Neural progenitor cell (in vitro differentiated cells): ENCODE measurements at regions not wholly inside any gene's neighbourhood (a gene's known extent, or its start where the extent isn't known, plus 50 kb on each side); places are given as distances from the start of the nearest gene placed in this dataset.

Source experiments
- DNase-seq: peaks from one replicate; pipeline ENCODE4 v3.0.0-alpha.2; 2016; ENCODE audit warnings: low spot score
- H2AFZ ChIP-seq: fragments of 200-600 bp; sonication (generic); replicated peaks from 2 replicates; pipeline ENCODE4 v1.6.1; 2016; ENCODE audit warnings: antibody characterized with exemption
- H3F3A ChIP-seq: fragments of 200-600 bp; sonication (generic); 2 replicates; pipeline ENCODE4 v1.6.1; 2016; ENCODE audit warnings: antibody characterized with exemption, low read depth
- H3K27ac ChIP-seq: fragments of 200-600 bp; sonication (generic); 2 replicates; pipeline ENCODE4 v1.5.1; 2016; ENCODE audit warnings: mild to moderate bottlenecking
- H3K27me3 ChIP-seq: fragments of 200-600 bp; sonication (generic); 2 replicates; pipeline ENCODE4 v1.6.1; 2016; ENCODE audit warnings: mild to moderate bottlenecking, moderate library complexity
- H3K36me3 ChIP-seq: fragments of 200-600 bp; sonication (generic); 2 replicates; pipeline ENCODE4 v1.5.1; 2016
- H3K4me1 ChIP-seq: fragments of 200-600 bp; sonication (generic); 2 replicates; pipeline ENCODE4 v1.6.1; 2016; ENCODE audit warnings: mixed run types
- H3K4me2 ChIP-seq: fragments of 200-600 bp; sonication (generic); 2 replicates; pipeline ENCODE4 v1.6.1; 2016
- H3K4me3 ChIP-seq: fragments of 200-600 bp; sonication (generic); 2 replicates; pipeline ENCODE4 v1.5.1; 2016
- H3K79me2 ChIP-seq: fragments of 200-600 bp; sonication (generic); 2 replicates; pipeline ENCODE4 v1.6.1; 2016; ENCODE audit warnings: low read depth
- H3K9ac ChIP-seq: fragments of 200-600 bp; sonication (generic); 2 replicates; pipeline ENCODE4 v1.6.1; 2016
- H3K9me3 ChIP-seq: fragments of 200-600 bp; sonication (generic); 2 replicates; pipeline ENCODE4 v1.5.1; 2016; ENCODE audit warnings: low read depth
- H4K20me1 ChIP-seq: fragments of 200-600 bp; sonication (generic); 2 replicates; pipeline ENCODE4 v1.6.1; 2016; ENCODE audit warnings: low read depth
- H3K27ac Mint-ChIP-seq: 3 replicates; pipeline ENCODE4 v1.8.0; 2021; ENCODE audit warnings: mixed read lengths
- H3K27me3 Mint-ChIP-seq: 2 replicates; pipeline ENCODE4 v1.8.0; 2022; ENCODE audit warnings: low read depth, mild to moderate bottlenecking, inconsistent platforms, moderate library complexity, mixed read lengths; ENCODE audit not compliant: insufficient read depth
- H3K36me3 Mint-ChIP-seq: 3 replicates; pipeline ENCODE4 v1.8.0; 2021; ENCODE audit warnings: mixed read lengths
- H3K4me1 Mint-ChIP-seq: 3 replicates; pipeline ENCODE4 v1.8.0; 2021; ENCODE audit warnings: mixed read lengths
- H3K4me3 Mint-ChIP-seq: 3 replicates; pipeline ENCODE4 v1.8.0; 2021; ENCODE audit warnings: mild to moderate bottlenecking, moderate library complexity, mixed read lengths
- H3K9me3 Mint-ChIP-seq: 3 replicates; pipeline ENCODE4 v1.8.0; 2020; ENCODE audit warnings: mixed read lengths
- CTCF ChIP-seq: fragments of 200-600 bp; sonication (generic); IDR thresholded peaks from 2 replicates; pipeline ENCODE4 v1.5.1; 2017; ENCODE audit warnings: antibody characterized with exemption, mild to moderate bottlenecking
- EZH2 ChIP-seq: fragments of 200-600 bp; sonication (generic); IDR thresholded peaks from 2 replicates; pipeline ENCODE4 v1.6.1; 2017; ENCODE audit warnings: antibody characterized with exemption, mild to moderate bottlenecking, moderate library complexity
- EZH2phosphoT487 ChIP-seq: fragments of 200-600 bp; sonication (generic); IDR thresholded peaks from 2 replicates; pipeline ENCODE4 v1.6.1; 2017; ENCODE audit warnings: antibody characterized with exemption

- Histone ChIP-seq H3K9ac (no peak overlapping the region), H3K4me3 (peak overlapping the region; percentile 6), H3F3A (peaks cover 21% of the 10 kb centered on the region), H3K79me2 (no peaks in the 10 kb centered on the region), H3K36me3 (no peaks in the 10 kb centered on the region), H3K4me2 (peak overlapping the region; percentile 61), H3K9me3 (peaks cover 5% of the 10 kb centered on the region), H3K27me3 (no peaks in the 10 kb centered on the region), H3K4me1 (peaks cover 30% of the 10 kb centered on the region), H3K27ac (peak overlapping the region; percentile 73), H2AFZ (peak overlapping the region; percentile 61), H4K20me1 (no peaks in the 10 kb centered on the region)
- TF ChIP-seq CTCF, result no peak
- DNase-seq, result peak; percentile 40
- H3K4me3 Mint-ChIP-seq, result no peak overlapping the region
- peaks cover 19% of the 10 kb centered on the region for H3K9me3 Mint-ChIP-seq
- peaks cover 10% of the 10 kb centered on the region for H3K4me1 Mint-ChIP-seq
- no peak overlapping the region for H3K27ac Mint-ChIP-seq
- H3K27me3 Mint-ChIP-seq, result no peaks in the 10 kb centered on the region
- H3K36me3 Mint-ChIP-seq, result peaks cover 2% of the 10 kb centered on the region
These were observed 295.4 kb downstream of the TOX3 start for GRCh38 chr16:52251495-52251894.

DNA sequence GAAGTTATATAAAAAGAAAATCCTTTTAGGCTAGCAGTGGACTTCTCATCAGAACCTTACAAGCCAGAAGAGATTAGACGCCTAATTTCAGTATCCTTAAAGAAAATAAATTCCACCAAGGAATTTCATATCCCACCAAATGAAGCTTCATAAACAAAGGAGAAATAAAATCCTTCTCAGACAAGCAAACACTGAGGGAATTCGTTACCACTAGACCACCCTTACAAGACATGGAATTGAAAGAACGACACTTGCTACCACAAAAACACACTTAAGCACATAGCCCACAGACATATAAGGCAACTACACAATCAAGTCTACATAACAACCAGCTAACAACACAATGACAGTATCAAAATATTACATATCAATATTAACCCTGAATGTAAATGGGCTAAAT, 299.2 kb downstream of the TOX3 start:
- Histone ChIP-seq H3K4me2 (no peak overlapping the region), H3K79me2 (no peaks in the 10 kb centered on the region), H3K4me1 (peaks cover 20% of the 10 kb centered on the region), H4K20me1 (no peaks in the 10 kb centered on the region), H2AFZ (no peak overlapping the region), H3K27ac (no peak overlapping the region), H3F3A (peaks cover 18% of the 10 kb centered on the region), H3K27me3 (no peaks in the 10 kb centered on the region), H3K9me3 (peaks cover 5% of the 10 kb centered on the region), H3K9ac (no peak overlapping the region), H3K4me3 (no peak overlapping the region), H3K36me3 (no peaks in the 10 kb centered on the region)
- Mint-ChIP-seq H3K9me3 (peaks cover 19% of the 10 kb centered on the region), H3K36me3 (peaks cover 2% of the 10 kb centered on the region), H3K4me1 (peaks cover 10% of the 10 kb centered on the region), H3K27ac (no peak overlapping the region), H3K4me3 (no peak overlapping the region), H3K27me3 (peaks cover 3% of the 10 kb centered on the region)
- no peak for DNase-seq
- TF ChIP-seq EZH2 (no peak), EZH2phosphoT487 (no peak), CTCF (no peak)

DNA sequence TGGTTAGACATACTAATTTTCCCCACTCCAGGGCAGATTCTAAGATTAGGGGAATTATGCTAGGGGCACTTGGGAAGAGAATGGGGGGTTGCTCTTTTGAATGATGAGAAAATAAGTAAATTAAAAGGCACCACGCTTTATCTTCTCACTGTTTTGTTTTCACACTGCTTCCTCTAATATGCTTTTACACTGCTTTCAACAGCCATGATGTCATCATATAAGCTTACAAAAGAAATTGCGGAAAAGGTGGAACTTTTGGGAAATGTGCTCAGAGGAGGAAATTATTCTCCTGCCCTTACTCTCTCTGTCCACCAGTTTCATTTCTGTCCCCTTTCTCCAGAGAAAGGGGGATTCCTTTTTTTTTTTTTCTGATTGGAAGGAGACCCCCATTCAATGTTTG, 308.2 kb downstream of the TOX3 start:
- no peak overlapping the region for H3K27ac ChIP-seq
- no peak overlapping the region for H3K4me2 ChIP-seq
- H3K9ac ChIP-seq, result no peak overlapping the region
- Mint-ChIP-seq H3K4me3 (no peak overlapping the region), H3K27ac (no peak overlapping the region), H3K27me3 (no peaks in the 10 kb centered on the region), H3K36me3 (no peaks in the 10 kb centered on the region), H3K9me3 (no peaks in the 10 kb centered on the region), H3K4me1 (no peaks in the 10 kb centered on the region)
- H4K20me1 ChIP-seq, result no peaks in the 10 kb centered on the region
- no peak for DNase-seq
- no peaks in the 10 kb centered on the region for H3F3A ChIP-seq
- no peak overlapping the region for H3K4me3 ChIP-seq
- H3K36me3 ChIP-seq, result no peaks in the 10 kb centered on the region
- no peaks in the 10 kb centered on the region for H3K79me2 ChIP-seq
- no peak for TF ChIP-seq EZH2
- TF ChIP-seq EZH2phosphoT487, result no peak
- peak overlapping the region; percentile 1 for H2AFZ ChIP-seq
- H3K27me3 ChIP-seq, result no peaks in the 10 kb centered on the region
- H3K9me3 ChIP-seq, result no peaks in the 10 kb centered on the region
- H3K4me1 ChIP-seq, result no peaks in the 10 kb centered on the region

DNA sequence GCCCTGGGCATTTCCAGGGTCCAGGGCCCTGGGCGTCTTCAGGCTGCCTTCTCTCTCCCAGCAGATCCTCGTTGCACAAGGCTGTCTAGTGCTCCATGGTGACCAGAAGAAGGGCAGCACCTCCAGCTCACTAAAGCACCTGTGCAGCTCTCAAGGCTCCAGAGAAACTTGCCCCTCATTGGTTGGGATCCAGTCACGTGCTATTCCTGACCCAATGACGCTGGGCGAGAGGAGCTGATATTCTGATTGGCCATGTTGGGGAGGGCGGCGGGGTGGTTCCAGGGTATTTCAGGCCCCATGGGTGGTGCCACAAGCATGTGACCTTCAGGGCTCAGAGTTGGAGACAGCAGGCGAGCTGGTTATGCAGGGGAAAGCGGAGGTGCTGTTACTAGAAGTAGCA, 309.1 kb downstream of the TOX3 start:
- no peaks in the 10 kb centered on the region for H3K27me3 Mint-ChIP-seq
- Histone ChIP-seq H3K9ac (no peak overlapping the region), H3K27me3 (no peaks in the 10 kb centered on the region), H4K20me1 (no peaks in the 10 kb centered on the region), H3K4me1 (no peaks in the 10 kb centered on the region), H3K79me2 (no peaks in the 10 kb centered on the region), H3K4me2 (no peak overlapping the region), H3F3A (no peaks in the 10 kb centered on the region), H2AFZ (no peak overlapping the region), H3K9me3 (no peaks in the 10 kb centered on the region), H3K36me3 (no peaks in the 10 kb centered on the region), H3K27ac (no peak overlapping the region), H3K4me3 (no peak overlapping the region)
- H3K9me3 Mint-ChIP-seq, result no peaks in the 10 kb centered on the region
- no peaks in the 10 kb centered on the region for H3K4me1 Mint-ChIP-seq
- no peaks in the 10 kb centered on the region for H3K36me3 Mint-ChIP-seq
- no peak for TF ChIP-seq CTCF
- TF ChIP-seq EZH2phosphoT487, result no peak
- no peak for TF ChIP-seq EZH2
- no peak for DNase-seq
- H3K27ac Mint-ChIP-seq, result no peak overlapping the region
- H3K4me3 Mint-ChIP-seq, result no peak overlapping the region
